HG03060 (cell line): ENCODE measurements at regions not wholly inside any gene's neighbourhood (a gene's known extent, or its start where the extent isn't known, plus 50 kb on each side); places are given as distances from the start of the nearest gene placed in this dataset.
"Not testable (repeated sequence)": the region's sequence is repeated elsewhere in the genome, so short reads cannot be mapped to it uniquely, and the experiment has no call there.

Source experiments
- ATAC-seq: cut with Tn5 transposase; IDR thresholded peaks from one replicate; pipeline ENCODE4 v1.9.1; 2021; ENCODE audit warnings: low read depth, moderate number of reproducible peaks; ENCODE audit not compliant: unreplicated experiment

DNA sequence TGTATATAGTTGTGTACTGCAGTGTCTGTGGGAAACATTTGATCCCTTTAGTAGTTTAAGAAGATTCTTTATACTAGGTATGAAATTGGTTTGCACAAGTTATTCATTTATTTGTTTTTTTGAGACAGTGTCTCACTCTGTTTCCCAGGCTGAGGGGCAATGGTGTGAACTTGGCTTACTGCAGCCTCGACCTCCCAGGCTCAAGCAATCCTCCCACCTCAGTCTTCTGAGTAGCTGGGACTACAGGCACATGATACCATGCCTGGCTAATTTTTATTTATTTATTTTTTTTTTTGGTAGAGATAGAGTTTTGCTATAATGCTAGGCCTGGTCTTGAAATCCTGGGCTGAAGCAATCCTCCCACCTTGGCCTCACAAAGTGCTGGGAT lies 209.4 kb downstream of the RASSF9 start:
- ATAC-seq, result no peak

GRCh38 chr12:85627584-85627983 lies 208.6 kb downstream of the RASSF9 start:
- ATAC-seq, result no peak

- ATAC-seq, result not testable (repeated sequence)
Measured at GRCh38 chr12:85628562-85628961, 207.6 kb downstream of the RASSF9 start.

DNA sequence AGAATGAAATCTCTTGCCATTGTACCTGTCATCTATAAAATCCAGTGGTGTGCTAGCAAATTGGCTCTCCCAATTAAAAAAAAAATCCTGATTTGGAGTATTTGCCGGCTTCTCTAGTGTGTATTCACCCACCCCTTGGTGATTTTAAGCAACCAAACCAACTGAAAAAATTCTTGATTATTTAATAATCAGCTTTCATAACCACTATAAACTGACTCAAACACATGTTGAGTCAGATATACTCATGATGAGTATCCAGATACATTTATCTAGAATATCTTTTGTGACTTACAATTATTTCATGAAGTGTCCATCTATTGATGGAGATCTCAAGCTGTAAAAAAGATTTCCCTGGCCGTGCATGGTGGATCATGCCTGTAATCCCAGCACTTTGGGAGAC lies 205.4 kb downstream of the RASSF9 start:
- ATAC-seq, result no peak

- ATAC-seq, result no peak
Measured at GRCh38 chr12:85632390-85632789, 203.8 kb downstream of the RASSF9 start.

- no peak for ATAC-seq
Measured at GRCh38 chr12:85633491-85633890, 202.7 kb downstream of the RASSF9 start.

- ATAC-seq, result no peak
Measured at GRCh38 chr12:85639834-85640233, 196.4 kb downstream of the RASSF9 start.

DNA sequence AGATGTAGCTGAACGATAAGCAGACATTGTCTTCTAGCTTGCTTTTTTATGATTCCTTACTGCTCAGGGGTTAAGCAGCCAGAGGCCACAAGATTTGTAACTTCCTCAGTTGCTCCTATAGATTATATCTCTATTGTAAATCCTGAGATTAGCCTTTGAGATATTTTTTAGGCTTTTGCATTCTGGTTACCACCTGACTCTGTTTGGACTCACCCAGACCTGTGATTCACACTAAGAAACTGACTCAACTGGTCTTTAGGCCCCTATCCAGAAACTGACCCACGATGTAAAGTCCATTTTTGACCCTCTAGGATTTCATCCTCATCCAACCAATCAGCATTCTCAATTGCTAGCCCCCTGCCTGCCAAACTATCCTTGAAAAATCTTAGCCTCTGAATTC lies 194.4 kb downstream of the RASSF9 start:
- ATAC-seq, result no peak

DNA sequence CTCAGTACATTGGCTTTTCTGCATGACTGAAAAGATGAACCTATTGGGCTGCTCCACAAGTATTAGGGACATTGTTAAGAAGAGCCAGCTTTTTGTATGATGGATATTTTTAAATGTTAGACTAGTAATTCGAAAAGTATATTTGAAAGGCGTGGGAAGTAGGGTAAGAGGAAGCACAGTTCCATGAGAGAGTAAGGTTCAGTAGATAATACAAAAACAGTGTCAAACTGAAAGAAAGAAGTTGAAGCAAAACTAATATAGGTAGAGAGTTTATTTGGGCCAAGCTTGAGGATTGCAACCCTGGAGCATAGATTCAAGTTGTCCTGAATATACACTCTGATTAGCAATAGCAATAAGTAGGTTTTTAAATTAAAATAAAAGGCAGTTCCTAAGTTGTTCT lies 193.9 kb downstream of the RASSF9 start:
- ATAC-seq, result no peak

GRCh38 chr12:85642808-85643207 lies 193.4 kb downstream of the RASSF9 start:
- ATAC-seq, result no peak

- no peak for ATAC-seq
Measured at GRCh38 chr12:85644508-85644907, 191.7 kb downstream of the RASSF9 start.

GRCh38 chr12:85653731-85654455 lies 182.3 kb downstream of the RASSF9 start:
- ATAC-seq, result no peak

DNA sequence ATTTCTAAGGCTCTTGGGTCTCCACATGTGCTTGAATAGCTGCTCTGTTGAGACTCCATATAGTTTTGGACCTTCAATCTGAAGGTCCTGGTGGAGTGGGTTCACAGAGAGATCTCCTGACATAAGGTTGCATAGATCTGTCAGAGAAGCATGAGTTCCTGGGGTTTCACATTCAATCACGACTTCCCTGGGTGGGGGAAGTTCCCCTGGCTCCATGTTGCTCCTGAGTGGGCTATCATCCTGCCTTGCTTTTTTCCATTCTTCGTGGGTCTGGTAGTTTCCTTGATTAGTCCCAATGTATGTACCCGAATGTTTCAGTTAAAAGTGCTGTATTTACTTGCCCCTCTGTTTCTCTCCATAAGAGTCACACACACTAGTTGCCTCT lies 181.8 kb downstream of the RASSF9 start:
- ATAC-seq, result no peak

DNA sequence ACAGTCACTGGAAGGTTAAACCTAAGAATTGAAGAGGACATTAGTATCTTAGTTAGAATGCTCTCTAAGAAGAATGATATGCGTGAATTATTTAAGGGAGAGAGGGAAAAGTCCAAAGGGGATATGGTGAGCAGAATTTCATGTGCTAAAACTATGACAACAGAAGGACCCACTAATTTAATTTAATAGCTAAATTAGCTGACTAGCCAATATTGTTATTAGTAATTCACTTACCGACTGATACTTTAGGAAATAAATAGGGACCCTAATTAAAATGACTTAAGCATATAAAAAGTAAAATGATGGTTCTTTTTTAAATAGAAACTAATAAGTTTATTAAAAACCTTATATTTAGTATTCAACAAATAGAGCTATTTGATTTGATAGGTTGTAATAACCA lies 179.6 kb downstream of the RASSF9 start:
- ATAC-seq, result no peak

DNA sequence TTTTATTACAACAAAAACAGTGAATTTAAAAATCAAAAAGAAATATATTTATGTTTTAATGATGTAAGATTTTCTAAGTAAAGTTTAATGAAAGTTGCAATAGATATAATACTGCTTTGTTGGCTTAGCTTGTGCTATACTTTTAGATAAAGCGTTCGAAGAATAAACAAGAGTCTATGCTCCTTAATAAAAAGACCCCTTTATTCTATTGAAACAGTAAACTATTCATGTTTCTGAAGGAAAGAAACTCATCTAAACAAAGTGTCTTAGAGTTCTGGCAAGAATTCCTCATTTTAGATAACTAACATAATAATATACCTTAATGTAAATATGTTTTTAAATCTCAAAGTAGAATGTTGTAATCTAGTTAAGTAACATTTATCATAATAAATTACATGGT lies 179.0 kb downstream of the RASSF9 start:
- no peak for ATAC-seq

- no peak for ATAC-seq
Measured at GRCh38 chr12:85657836-85658630, 178.2 kb downstream of the RASSF9 start.

- ATAC-seq, result no peak
Measured at GRCh38 chr12:85659754-85660530, 176.3 kb downstream of the RASSF9 start.

DNA sequence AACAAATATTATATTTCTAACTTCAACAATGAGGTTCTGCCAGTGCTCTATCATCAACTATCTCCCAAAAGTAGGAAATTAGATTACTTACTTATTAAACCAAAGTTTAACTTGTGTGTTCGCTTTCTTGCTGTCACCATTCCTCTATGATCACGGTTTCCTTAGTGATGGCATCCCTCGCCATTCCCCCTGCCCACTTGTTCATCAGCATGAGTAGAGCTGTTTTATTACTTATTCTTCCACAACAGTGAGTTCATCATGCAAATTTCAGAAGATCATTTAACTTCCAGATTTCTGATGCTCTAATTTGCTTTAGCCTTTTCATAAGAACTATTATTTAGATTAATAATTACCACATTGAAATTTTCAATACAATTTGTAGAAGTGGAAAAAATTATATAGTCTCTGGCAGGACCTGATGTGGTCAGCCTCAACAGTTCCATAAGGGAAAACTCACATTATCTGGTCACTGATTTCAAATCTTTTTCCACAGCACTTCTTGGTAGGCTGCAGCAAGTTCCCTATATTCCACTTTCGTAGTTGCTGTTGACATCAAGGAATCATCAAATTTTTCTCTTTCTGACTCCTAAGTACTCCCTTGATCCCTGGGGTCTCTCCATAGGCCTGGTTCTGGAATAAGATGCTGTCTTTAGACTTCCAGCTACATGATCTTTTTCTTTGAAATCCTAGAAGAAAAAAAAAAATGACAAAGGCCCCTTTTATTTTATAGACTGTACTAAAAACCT lies 174.6 kb downstream of the RASSF9 start:
- no peak for ATAC-seq

DNA sequence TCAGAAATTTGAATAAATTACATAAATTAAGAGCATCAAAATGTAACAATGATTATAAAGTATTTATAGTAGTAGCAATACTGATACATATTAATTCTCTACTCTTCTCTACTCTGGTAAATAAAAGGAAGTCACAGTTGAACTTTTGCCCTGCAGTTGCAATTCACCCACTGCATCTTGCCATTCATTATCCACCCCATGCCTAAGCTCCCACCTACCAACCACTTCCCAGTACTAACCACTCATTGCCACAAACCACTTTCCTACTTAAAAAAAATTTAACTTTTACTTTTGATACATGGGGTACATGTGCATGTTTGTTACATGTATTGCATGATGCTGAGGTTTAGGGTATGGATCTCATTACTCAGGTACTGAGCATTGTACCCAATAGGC lies 174.0 kb downstream of the RASSF9 start:
- no peak for ATAC-seq

DNA sequence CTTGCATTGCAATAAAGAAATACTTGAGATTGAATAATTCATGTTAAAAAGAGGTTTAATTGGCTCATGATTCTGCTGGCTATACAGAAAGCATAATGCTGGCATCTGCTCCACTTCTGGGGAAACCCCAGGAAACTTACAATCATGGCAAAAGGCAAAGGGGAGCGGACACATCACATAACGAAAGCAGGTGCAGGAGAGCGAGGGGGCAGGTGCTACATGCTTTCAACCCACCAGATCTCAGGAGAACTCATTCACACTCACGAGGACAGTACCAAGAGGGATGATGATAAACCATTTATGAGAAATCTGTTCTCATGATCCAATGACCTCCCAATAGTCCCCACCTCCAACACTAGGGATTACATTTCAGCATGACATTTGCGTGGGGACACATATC lies 172.6 kb downstream of the RASSF9 start:
- ATAC-seq, result no peak

GRCh38 chr12:85664429-85664828 lies 171.8 kb downstream of the RASSF9 start:
- no peak for ATAC-seq
